ENCODE measurements at regions not wholly inside any gene's neighbourhood (a gene's known extent, or its start where the extent isn't known, plus 50 kb on each side); places are given as distances from the start of the nearest gene placed in this dataset.
A peak's percentile ranks its signal among the peaks of the same experiment; 100 is the strongest.

DNA sequence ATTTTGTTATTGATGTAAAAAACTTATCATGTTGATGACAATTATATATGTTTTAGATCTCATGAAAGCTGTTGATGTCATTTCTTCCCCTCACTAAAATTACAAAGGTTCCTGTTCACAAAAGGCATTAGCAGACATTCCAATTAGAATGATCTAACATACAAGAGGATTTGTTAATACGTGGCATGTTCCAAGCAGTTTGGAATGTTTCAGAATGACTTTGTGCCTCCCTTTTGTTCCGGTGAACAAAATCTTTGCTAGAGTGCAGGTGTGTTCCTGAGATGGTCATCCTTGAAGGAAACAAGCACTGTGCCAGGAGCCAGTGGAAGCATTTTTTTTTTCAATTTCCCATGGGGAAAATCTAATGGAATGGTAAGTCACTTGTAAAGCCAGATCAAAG, 108.0 kb upstream of the KCTD3 start:
- no peak for TF ChIP-seq CTCF (IDR thresholded peaks at IDR 0.05; ENCODE audit: low read depth, low read length)
- DNase-seq (ENCODE audit: extremely low read depth, low read depth), result no peak

DNA sequence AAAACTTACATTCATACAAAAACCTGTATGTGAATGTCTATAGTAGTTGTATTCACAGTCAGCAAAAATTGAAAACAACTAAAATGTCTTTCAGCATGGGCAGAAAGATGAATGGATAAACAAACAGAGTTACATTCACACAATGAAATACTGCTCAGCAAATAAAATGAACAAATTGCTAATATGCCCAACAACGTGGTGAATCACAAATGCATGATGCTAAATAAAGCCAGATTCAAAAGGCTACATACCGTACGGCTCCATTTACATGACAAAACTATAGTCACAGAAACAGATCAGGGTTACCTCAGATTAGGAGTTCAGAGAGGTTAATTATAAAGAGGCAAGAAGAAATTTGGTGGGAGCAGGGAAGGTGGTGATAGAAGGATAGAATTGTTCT, 100.7 kb upstream of the KCTD3 start:
- no peak for DNase-seq (ENCODE audit: extremely low read depth, low read depth)
- no peak for TF ChIP-seq CTCF (IDR thresholded peaks at IDR 0.05; ENCODE audit: low read depth, low read length)

DNA sequence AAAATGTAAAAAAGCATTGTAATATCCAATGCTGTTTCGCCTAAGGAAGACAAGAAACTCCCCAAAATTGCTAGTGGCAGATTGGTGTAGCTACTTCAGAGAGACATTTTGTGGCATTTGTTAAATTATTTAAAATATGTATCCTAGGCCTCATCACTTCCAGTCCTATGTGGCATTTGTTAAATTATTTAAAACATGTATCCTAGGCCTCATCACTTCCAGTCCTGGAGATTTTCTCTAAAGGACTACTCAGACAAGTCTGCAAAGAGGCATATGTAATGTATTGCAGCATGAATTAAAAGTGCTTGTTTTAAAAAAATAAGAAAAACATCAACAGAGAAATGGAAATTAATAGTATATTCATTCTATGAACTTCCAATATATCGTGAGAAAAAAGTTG, 95.6 kb upstream of the KCTD3 start:
- no peak for TF ChIP-seq CTCF (IDR thresholded peaks at IDR 0.05; ENCODE audit: low read depth, low read length)
- DNase-seq (ENCODE audit: extremely low read depth, low read depth), result no peak

GRCh38 chr1:215472723-215473122, 94.4 kb upstream of the KCTD3 start:
- DNase-seq (ENCODE audit: extremely low read depth, low read depth), result no peak

GRCh38 chr1:215473943-215474342, 93.2 kb upstream of the KCTD3 start:
- DNase-seq (ENCODE audit: extremely low read depth, low read depth), result no peak
- TF ChIP-seq CTCF (IDR thresholded peaks at IDR 0.05; ENCODE audit: low read depth, low read length), result no peak

More at GRCh38 chr1:215472723-215473122, 94.4 kb upstream of the KCTD3 start:
- TF ChIP-seq CTCF (IDR thresholded peaks at IDR 0.05; ENCODE audit: low read depth, low read length), result no peak

- no peak for TF ChIP-seq CTCF (IDR thresholded peaks at IDR 0.05; ENCODE audit: low read depth, low read length)
- DNase-seq (ENCODE audit: extremely low read depth, low read depth), result no peak
Observed at GRCh38 chr1:215474940-215475339, 92.2 kb upstream of the KCTD3 start.

DNA sequence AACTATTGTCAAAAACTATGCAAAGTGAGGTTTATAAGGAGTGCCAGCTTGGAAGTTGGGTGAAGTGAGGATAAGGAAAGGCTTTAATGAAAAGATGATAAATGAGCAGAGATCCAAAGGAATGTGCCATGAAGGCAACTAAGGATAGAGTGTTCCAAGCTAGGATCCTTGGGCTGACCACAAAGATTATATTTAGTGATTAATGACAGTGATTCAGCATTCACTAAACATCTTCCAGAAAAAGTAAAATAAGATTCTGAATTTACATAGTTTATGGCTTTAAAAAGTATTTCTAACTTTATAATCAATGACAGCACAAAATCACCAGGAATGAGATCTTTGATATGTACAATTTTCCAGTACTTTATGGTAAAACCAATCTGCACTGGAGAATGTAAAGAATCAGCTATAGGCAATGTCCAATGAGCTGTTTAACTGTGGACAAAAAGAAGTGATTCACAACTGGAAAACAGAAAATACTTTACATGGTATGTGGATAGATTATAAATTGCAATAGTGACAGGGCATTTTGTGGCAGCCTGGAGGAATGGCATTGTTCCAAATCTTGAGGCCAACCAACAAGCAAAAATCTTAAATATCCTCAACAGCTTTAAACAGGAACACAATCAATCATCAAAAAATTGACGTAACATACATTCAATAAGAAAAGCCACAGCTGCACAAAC, 91.2 kb upstream of the KCTD3 start:
- DNase-seq (ENCODE audit: extremely low read depth, low read depth), result peak; percentile 65
- TF ChIP-seq CTCF (IDR thresholded peaks at IDR 0.05; ENCODE audit: low read depth, low read length), result no peak

Data from AG09319 (cell line).